Activated T-cell treated with anti-CD3 and anti-CD28 coated beads for 4 hours (primary cell): ENCODE measurements at regions not wholly inside any gene's neighbourhood (a gene's known extent, or its start where the extent isn't known, plus 50 kb on each side); places are given as distances from the start of the nearest gene placed in this dataset.

ENCODE experiments used
- DNase-seq: peaks from one replicate; pipeline ENCODE4 v3.0.0-alpha.2; 2020

DNA sequence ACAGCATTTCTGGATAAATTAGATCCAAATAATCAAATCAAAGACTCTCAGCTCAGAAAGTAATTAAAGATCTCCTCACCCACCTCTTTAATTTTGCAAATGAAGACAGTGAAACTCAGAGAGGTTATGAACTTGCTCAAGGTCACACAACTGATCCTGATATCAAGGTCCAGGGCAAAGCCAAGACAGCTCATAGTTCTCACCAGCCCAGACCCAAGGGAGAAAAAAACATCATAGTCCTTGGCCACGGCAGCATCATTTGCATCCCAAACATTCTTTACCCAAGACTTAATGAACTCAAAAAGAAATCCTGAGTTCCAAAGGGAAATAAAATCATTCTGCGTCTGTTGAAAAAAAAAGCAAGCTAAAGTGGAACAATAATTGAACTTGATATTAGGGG is 112.1 kb downstream of the DAD1 start:
- no peak for DNase-seq

DNA sequence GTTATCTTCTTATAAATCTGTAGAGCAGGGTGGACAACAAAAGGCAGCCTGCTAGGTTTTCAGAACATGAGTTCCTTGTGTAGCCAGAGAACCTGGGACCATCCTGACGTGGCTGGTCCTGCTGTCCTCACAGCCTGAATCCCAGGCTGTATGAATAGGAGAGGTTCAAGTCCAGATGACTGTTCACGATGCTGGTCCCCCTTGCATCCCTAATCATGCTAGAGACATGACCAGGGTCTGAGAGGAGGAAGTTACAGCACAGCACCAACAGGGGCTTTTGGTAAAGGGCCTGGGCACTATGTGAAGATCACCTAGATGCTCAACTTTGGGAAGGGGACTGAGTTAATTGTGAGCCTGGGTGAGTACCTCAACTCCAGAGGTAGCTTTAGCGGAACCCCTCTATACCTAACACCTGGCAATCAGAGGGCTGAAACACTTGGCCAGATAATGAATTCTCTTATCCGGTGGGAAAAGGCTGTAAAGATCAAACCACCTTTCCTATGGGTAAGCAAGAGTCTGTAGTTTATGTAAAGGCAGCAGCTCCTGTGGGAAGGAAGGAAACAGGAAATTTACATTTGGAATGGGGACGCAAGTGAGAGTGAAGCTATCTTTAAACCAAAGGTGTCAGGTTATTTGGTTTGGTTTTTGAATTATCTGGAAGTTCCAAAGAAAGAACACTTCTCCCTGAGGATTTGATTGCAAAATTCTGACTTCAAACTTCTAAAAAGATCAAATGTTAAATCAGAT is 112.8 kb downstream of the DAD1 start:
- no peak for DNase-seq

DNA sequence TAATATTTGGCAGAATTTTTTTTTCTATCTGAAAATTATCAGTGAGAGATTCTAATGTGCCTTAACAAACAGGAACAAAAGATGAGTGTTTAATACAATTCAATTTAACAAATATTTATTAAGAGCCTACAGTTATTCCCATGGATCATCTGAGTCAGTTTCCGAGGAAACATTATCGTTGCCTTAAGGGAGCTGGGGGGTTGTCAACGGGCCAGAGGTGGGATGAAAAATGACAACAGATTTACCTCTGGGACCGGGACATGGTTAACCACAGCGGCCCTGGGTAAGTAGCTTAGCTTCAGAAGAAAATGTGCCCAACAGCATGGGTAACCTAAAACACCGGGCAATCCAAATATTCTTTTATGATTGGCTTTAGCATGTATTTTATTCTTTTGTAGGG is 113.6 kb downstream of the DAD1 start:
- no peak for DNase-seq

DNA sequence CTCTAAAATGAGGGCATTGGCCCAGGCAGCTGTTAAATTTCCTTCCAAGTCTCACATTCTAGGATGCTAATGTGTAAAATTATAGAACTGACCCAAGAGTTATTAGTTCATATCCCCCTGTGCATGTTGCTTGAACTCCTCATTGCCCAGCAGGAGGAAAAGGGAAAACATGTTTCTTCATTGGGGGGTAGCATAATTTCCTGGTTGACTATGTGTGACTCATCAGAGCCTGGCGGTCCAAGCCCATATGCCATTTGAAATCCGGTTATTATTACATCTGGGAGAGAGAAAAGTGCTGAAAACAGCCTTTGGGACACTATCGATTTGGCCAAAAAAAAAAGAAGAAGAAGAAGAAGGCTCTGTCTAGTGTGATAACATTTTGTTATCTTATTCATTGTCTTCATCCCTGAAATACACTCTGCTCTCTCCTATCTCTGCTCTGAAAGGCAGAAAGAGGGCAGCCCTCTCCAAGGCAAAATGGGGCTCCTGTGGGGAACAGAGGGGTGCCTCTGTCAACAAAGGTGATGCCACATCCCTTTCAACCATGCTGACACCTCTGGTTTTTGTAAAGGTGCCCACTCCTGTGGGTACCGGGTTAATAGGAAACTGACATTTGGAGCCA is 114.2 kb downstream of the DAD1 start:
- DNase-seq, result no peak

- no peak for DNase-seq
Measured at GRCh38 chr14:22472935-22473854, 115.8 kb downstream of the DAD1 start.

DNA sequence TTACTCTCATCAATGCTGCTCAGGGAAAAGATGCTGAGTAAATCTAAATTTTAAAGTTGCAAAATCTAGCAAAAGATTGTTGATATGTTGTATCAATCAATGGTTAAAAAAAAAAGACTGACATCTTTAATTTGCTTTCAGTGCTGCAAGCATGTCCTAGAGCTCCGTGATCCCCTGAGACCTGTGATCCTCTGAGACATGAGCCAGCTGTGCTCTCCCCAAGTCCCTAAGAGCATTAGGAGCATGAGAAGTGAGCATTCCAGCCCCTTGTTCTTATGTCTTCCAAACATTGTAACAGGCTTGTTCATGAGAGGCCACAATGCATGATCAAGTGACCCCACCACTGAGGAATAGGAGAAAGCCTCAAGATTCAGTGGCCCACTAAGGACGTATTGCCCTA is 116.6 kb downstream of the DAD1 start:
- no peak for DNase-seq

- no peak for DNase-seq
Measured at GRCh38 chr14:22471545-22472121, 117.4 kb downstream of the DAD1 start.

DNA sequence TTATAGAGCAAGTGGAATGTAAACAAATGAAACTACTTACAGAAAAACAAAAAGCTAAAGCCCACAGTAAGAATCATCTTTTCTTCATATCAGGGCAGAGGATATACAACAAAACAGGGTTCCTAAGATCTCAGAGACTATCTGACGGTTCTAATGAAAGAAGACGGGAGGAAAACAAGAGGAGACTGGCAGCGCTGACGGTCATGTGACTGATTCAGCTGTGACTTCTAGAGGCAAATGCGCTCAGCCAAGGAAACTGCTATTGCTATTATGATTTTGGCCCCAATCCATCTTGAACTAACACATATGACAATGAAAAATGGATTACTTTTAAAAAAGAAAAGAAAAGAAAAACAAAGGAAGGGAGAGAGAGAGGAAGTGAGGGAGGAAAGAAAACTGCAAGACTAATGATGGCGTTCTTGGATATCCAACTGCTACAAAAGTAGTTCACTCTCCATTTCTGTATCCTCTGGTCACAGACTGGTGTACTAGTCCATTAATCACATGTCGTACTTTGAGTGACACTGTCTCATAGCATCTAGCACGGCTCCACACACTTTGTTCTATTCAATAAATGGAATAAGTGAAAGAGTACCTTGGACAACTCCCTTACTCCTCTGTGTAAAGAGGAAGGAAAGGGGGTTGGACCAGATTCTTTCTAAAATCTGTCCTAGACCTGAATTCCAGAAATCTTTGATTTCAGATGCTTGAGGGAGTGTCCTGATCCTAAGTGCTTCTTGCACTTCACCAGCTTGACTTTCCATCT is 119.3 kb downstream of the DAD1 start:
- DNase-seq, result no peak

DNA sequence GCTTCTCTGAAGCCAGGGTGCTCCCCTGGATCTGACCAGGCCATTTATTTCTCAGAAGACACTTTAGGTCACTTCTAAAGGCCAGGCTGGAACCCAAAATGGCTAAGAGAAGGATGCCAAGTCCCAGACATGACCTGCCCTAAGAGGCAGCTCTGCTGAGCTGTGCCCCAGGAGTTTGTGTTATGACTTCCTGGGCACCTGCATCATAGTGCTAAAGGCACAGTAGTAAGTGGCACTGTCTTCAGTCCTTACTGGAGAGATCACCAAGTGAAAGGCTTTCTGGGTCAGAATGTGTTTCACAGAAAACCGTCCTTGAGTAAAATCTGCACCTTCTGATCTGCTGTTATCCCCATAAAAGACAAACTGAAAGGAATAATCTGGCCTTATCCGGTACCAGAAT is 120.2 kb downstream of the DAD1 start:
- no peak for DNase-seq

DNA sequence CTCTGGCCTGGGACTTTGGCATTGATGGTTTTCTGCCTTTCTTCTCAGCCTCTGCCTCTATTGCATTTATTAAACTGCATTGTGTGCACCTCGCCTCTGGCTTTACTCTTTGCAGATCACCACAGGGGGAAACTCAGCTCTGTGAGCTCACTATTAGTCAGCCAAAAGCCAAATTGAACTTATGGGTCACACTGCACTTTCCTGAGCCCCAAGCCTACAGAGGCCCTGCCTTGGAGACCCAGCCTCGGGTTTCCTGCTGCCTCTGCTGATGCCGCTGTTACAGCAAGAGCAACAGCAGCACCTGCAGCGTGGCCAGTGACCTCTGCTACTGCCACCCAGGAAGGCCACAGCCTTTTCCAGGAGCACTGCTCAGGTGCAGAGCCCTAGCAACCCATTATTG is 122.5 kb downstream of the DAD1 start:
- DNase-seq, result no peak

- DNase-seq, result no peak
Measured at GRCh38 chr14:22465201-22465840, 123.7 kb downstream of the DAD1 start.

- no peak for DNase-seq
Measured at GRCh38 chr14:22464422-22465142, 124.4 kb downstream of the DAD1 start.

- DNase-seq, result no peak
Measured at GRCh38 chr14:22463763-22464173, 125.3 kb downstream of the DAD1 start.

- DNase-seq, result no peak
Measured at GRCh38 chr14:22462923-22463322, 126.1 kb downstream of the DAD1 start.

DNA sequence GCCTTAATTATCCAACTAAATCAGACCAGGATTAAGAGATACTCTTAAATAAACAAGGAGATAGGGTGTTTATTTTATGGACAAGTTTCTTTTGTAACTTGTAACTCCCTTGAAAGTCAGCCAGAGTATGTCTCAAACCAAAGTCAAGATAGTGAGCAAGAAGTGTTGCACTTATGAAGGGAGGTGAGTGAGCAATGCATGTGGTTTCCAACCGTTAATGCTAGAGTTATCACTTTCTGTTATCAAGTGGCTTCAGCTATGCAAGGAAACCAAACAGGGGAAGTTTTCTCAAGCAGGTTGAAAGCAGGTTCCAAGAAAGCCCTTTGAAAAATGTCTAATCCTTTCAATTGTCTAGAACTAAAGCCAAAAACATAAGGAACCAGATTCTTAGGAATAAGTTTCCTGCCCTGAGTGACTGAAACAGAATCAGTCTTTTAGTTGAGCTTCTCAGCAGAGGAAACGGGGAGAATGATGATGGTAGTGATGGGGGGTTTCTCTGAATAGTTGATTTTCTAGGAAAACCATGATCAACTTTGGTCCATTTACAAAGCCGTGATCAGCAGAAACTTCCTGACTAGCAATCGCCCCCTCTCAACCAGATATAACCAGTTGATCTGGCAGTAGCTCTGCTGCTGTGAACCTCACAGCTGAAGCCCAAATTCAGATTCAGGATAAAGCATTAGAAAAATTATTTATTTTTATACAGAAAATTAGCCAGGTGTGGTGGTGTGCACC is 128.4 kb downstream of the DAD1 start:
- DNase-seq, result no peak

DNA sequence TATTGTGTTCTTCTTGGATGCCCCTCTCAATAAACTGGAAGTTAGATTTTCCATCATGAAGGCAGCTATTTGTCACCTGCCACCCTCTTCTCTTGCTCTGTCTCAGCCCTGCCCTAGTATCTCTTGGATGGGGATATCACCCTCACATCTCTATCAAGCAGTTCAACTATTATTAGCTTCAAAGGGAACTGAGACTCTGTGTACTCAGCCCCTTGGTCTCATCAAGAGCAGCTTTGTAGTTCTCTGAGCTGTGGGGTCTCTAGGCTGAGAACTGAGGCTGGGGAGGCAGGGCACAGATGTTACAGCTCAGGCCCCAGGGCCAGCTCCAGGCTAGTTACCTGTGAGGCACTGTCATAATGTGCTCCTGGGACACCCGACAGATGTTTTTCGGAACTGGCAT is 130.3 kb downstream of the DAD1 start:
- no peak for DNase-seq

- no peak for DNase-seq
Measured at GRCh38 chr14:22456998-22457594, 131.9 kb downstream of the DAD1 start.

- no peak for DNase-seq
Measured at GRCh38 chr14:22456421-22456820, 132.6 kb downstream of the DAD1 start.

- DNase-seq, result no peak
Measured at GRCh38 chr14:22452330-22452729, 136.7 kb downstream of the DAD1 start.

GRCh38 chr14:22450266-22450665 is 138.8 kb downstream of the DAD1 start:
- no peak for DNase-seq
